ENCODE measurements at regions not wholly inside any gene's neighbourhood (a gene's known extent, or its start where the extent isn't known, plus 50 kb on each side); places are given as distances from the start of the nearest gene placed in this dataset.

GRCh38 chr3:105174017-105174615 is 192.6 kb upstream of the ALCAM start:
- FAIRE-seq = no peak

GRCh38 chr3:105177576-105177975 is 189.1 kb upstream of the ALCAM start:
- no peak for FAIRE-seq

GRCh38 chr3:105187344-105187743 is 179.4 kb upstream of the ALCAM start:
- FAIRE-seq = no peak

- FAIRE-seq = no peak
Measured at GRCh38 chr3:105195260-105195659, 171.4 kb upstream of the ALCAM start.

- FAIRE-seq = no peak
Measured at GRCh38 chr3:105197863-105198262, 168.8 kb upstream of the ALCAM start.

GRCh38 chr3:105199217-105199616 is 167.5 kb upstream of the ALCAM start:
- FAIRE-seq = no peak

- no peak for FAIRE-seq
Measured at GRCh38 chr3:105210141-105210540, 156.6 kb upstream of the ALCAM start.

GRCh38 chr3:105214590-105214989 is 152.1 kb upstream of the ALCAM start:
- FAIRE-seq = no peak

GRCh38 chr3:105222568-105223093 is 144.1 kb upstream of the ALCAM start:
- FAIRE-seq = no peak

- FAIRE-seq = no peak
Measured at GRCh38 chr3:105223815-105224214, 142.9 kb upstream of the ALCAM start.

GRCh38 chr3:105228696-105229095 is 138.0 kb upstream of the ALCAM start:
- FAIRE-seq = no peak

- FAIRE-seq = no peak
Measured at GRCh38 chr3:105232553-105232952, 134.2 kb upstream of the ALCAM start.

- no peak for FAIRE-seq
Measured at GRCh38 chr3:105233010-105233409, 133.7 kb upstream of the ALCAM start.

- no peak for FAIRE-seq
Measured at GRCh38 chr3:105235221-105235620, 131.5 kb upstream of the ALCAM start.

- no peak for FAIRE-seq
Measured at GRCh38 chr3:105235785-105236184, 130.9 kb upstream of the ALCAM start.

GRCh38 chr3:105238367-105238766 is 128.3 kb upstream of the ALCAM start:
- no peak for FAIRE-seq

- FAIRE-seq = no peak
Measured at GRCh38 chr3:105243076-105243475, 123.6 kb upstream of the ALCAM start.

- no peak for FAIRE-seq
Measured at GRCh38 chr3:105246536-105246935, 120.2 kb upstream of the ALCAM start.

GRCh38 chr3:105253225-105253624 is 113.5 kb upstream of the ALCAM start:
- no peak for FAIRE-seq

- FAIRE-seq = no peak
Measured at GRCh38 chr3:105254154-105254553, 112.6 kb upstream of the ALCAM start.

- no peak for FAIRE-seq
Measured at GRCh38 chr3:105255350-105255749, 111.4 kb upstream of the ALCAM start.

- FAIRE-seq = no peak
Measured at GRCh38 chr3:105259496-105259895, 107.2 kb upstream of the ALCAM start.

GRCh38 chr3:105260385-105260784 is 106.3 kb upstream of the ALCAM start:
- FAIRE-seq = no peak

- no peak for FAIRE-seq
Measured at GRCh38 chr3:105274536-105274935, 92.2 kb upstream of the ALCAM start.

GRCh38 chr3:105274958-105275357 is 91.8 kb upstream of the ALCAM start:
- no peak for FAIRE-seq
